GM12865 (cell line): ENCODE measurements at regions not wholly inside any gene's neighbourhood (a gene's known extent, or its start where the extent isn't known, plus 50 kb on each side); places are given as distances from the start of the nearest gene placed in this dataset.
A peak's percentile ranks its signal among the peaks of the same experiment; 100 is the strongest.

ENCODE experiments used
- DNase-seq: peaks from one replicate; pipeline ENCODE4 v3.0.0; 2010; ENCODE audit warnings: low read depth
- H3K4me3 ChIP-seq: 2 replicates; pipeline ENCODE4 v1.5.1; 2011; ENCODE audit warnings: mild to moderate bottlenecking, low read depth, low read length, control low read depth
- CTCF ChIP-seq: IDR thresholded peaks from 2 replicates; pipeline ENCODE4 v1.5.1; 2011; ENCODE audit warnings: low read length, control low read depth, low read depth, inconsistent platforms; ENCODE audit not compliant: insufficient read depth; ENCODE audit errors: missing control alignments

- H3K4me3 ChIP-seq = no peak overlapping the region
- TF ChIP-seq CTCF = no peak
- no peak for DNase-seq
Observed at GRCh38 chr2:156079845-156080244, 252.7 kb downstream of the NR4A2 start.

- TF ChIP-seq CTCF = no peak
- DNase-seq = no peak
- H3K4me3 ChIP-seq = no peak overlapping the region
Observed at GRCh38 chr2:156077041-156077742, 255.3 kb downstream of the NR4A2 start.

GRCh38 chr2:156065912-156066311, 266.6 kb downstream of the NR4A2 start:
- DNase-seq = peak; percentile 9
- peak; percentile 15 for TF ChIP-seq CTCF
- no peak overlapping the region for H3K4me3 ChIP-seq

GRCh38 chr2:156064540-156064939, 268.0 kb downstream of the NR4A2 start:
- TF ChIP-seq CTCF = no peak
- H3K4me3 ChIP-seq = no peak overlapping the region
- no peak for DNase-seq

GRCh38 chr2:156057647-156058046, 274.9 kb downstream of the NR4A2 start:
- no peak for DNase-seq
- H3K4me3 ChIP-seq = no peak overlapping the region
- no peak for TF ChIP-seq CTCF

GRCh38 chr2:156054983-156055382, 277.5 kb downstream of the NR4A2 start:
- no peak for TF ChIP-seq CTCF

GRCh38 chr2:156046900-156047299, 285.6 kb downstream of the NR4A2 start:
- no peak for DNase-seq
- H3K4me3 ChIP-seq = no peak overlapping the region
- TF ChIP-seq CTCF = no peak

More at GRCh38 chr2:156054983-156055382, 277.5 kb downstream of the NR4A2 start:
- DNase-seq = no peak
- no peak overlapping the region for H3K4me3 ChIP-seq
